HT-29 (cell line): ENCODE measurements at regions not wholly inside any gene's neighbourhood (a gene's known extent, or its start where the extent isn't known, plus 50 kb on each side); places are given as distances from the start of the nearest gene placed in this dataset.
"Not testable (repeated sequence)": the region's sequence is repeated elsewhere in the genome, so short reads cannot be mapped to it uniquely, and the experiment has no call there.

Experiments
- DNase-seq: peaks from one replicate; pipeline ENCODE4 v3.0.0-alpha.2; 2015; ENCODE audit warnings: low spot score

DNA sequence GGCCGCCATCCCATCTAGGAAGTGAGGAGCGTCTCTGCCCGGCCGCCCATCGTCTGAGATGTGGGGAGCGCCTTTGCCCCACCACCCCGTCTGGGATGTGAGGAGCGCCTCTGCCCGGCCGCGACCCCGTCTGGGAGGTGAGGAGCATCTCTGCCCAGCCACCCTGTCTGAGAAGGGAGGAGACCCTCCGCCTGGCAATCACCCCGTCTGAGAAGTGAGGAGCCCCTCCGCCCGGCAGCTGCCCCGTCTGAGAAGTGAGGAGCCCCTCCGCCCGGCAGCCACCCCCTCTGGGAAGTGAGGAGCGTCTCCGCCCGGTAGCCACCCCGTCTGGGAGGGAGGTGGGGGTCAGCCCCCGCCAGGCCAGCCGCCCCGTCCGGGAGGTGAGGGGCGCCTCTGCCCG, 194.2 kb upstream of the FBXL4 start:
- not testable (repeated sequence) for DNase-seq

DNA sequence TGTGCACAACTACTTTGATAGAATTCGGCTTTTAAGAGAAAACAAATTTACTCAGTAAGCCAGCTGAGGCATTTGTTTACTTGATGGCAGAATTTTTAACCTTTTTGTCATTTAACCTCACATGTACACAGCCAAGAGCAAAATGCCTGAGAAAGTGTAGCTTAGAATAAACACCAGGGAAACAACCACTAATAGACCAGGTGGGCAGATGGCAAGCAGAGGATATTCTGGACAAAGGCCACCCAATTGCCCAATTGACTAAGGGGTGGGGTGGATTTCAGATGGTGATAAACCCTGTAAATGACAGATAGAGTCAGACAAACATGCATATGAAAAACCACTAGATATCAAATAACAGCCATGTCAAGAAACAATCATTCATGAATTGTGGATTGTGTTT, 190.7 kb upstream of the FBXL4 start:
- no peak for DNase-seq

DNA sequence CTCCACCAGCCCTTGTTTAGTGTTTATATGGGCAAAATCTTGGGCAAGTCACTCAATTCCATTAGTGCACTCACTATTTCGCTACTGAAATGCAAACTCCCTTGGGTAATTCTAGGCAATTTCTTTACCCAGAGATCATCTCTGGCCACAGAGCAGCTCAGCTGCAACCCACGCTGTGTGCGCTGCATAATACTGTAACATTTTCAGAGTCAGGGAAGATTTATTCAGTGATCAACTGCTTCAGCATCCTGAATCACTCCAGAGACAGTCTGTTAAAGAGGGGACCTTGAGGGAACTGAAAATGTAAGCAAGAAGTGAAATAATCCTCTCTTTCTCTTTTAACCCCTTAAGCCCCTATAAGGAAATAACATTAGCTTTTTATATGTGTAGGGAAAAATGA, 189.6 kb upstream of the FBXL4 start:
- no peak for DNase-seq

DNA sequence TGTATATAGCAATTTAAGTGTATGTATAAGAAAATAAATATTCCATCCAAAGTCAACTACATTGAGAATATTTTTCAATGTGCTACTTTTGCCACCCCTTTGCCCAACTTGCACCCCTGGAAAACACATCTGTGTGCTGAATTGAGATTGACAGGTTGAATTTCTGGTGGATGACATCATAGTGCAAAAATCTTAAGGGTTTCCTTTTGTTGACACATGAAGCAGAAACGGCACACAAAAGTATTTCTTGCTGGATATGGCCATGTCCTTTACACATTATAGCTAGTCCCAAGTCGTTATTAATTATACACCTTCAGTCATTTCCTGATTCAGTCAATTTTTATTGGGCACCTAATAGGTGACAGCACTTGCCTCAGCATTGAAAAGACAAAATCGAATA, 188.7 kb upstream of the FBXL4 start:
- no peak for DNase-seq

DNA sequence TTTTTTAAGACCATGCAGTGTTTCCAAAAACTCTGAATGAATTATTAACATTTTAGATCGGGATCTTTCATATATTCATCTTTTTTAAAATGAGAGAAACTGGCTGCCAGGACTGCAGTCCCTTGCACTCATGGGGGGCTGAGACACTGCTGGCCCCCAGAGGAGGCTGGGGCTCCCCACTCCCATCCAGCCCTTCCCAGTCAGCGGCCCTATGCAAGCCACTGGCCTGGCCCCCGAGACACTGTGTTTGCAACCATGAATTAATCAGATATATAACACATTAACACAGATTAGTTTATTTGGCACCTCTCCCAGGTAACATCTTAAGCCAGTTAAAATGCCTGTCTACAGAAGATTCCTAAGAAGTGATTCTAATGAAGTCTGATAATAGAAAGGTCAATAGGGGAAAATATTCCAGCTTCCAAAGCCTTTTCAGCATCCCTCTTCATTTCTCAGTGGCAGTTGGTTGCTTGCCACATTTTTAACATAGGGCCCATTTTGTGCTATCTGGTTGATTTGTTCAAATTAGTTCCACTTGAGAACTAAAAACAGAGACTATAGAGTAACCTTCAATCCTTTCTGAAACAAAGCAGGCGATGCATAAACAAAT, 184.4 kb upstream of the FBXL4 start:
- DNase-seq: no peak

DNA sequence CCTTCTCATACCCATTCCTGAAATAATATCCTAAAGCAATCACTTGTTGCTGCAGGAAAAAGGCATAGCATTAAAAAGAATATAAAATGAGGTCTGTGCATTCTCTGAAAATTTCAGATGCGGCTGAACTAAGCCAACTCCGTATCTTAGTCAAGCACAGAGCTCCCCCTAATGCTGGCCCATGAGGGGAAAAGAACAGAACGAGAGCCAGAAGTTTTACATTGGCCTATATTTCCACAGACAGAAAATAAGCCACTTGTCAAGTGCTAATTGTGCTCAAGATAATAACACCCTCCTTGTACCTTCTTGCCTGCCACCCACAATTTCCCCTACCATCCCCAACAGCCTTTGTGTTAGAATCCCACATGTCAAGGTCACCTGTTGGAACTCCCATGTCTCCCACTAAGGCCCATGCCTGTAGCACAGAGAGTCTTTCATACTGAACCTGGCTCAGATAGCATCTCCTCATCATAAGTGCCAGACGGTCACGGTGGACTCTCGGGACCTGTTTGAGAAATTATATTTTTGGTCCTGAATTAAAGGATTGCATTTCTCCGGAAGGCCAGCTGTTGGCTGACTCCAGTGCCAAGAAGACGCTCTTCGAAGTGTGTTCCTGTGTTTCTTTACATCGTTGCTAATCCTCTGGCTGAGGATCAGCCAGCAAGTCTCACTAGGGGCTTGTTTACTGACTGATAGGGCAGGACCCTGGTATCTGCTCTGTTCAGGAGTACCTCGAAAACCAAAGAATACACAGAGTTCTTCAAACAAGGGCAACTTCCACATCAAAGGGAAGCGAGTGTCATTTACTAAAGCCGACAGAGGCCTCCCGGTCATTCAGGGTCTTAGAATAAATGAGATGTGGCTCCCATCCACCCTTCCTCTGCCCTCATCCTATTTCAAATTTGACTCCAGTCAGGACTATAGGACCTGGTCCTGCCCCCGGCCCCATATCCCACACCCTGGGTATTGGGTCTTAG, 183.4 kb upstream of the FBXL4 start:
- DNase-seq: no peak

DNA sequence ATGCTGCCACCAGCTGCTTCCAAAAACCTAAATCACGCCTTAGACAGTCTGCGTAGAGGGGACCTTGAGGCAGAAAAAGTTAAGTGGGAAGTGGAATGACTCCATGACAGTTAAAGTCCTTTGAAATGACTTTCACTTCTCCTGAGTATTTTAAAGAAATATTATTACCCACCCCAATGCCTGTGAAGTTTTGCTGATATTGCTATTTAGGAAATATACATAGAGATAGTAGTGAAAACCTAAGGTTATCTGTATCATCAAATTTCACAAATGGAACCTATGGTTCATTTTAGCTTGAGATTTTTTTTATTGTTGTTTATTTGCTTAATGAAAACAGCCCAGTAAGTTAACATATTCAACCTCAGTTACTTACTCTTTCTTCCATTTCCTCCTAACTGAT, 182.1 kb upstream of the FBXL4 start:
- DNase-seq: no peak

DNA sequence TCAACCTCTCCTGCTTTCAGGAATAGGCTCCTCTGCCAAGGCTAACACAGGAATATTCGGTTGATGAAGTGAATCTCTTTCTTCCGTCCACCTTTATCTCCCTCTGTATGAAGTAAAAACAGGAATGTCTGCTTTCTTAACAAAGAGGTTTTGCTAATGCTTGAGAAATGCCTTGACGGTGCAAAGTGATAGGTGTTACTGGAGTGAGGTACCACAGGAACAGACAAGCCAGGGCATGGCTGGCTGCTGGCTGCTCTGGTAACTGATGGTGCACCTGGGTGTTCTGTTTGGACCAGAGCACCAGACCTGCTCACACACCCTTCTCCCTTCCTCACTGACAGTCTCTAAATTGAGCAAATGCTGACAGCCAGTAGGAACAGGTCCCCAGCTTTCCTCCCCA, 174.0 kb upstream of the FBXL4 start:
- DNase-seq: no peak

DNA sequence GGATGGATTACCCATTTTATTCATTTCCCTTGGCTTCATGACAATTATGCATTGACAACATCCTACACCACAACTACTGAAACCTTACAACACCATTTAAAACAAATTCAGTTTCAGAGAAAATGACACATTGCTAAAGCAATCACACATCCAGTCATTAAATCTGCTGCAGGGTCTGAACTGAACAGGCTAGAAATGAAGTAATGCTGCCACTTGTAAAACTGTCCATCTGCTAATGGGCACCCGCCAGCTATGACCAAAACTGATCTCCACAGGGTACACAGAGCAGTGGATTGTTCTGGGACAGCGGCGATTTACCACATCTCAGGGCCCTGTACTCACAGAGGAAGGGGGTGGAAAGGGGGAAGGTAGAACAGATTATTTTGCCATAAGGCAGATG, 172.9 kb upstream of the FBXL4 start:
- no peak for DNase-seq

DNA sequence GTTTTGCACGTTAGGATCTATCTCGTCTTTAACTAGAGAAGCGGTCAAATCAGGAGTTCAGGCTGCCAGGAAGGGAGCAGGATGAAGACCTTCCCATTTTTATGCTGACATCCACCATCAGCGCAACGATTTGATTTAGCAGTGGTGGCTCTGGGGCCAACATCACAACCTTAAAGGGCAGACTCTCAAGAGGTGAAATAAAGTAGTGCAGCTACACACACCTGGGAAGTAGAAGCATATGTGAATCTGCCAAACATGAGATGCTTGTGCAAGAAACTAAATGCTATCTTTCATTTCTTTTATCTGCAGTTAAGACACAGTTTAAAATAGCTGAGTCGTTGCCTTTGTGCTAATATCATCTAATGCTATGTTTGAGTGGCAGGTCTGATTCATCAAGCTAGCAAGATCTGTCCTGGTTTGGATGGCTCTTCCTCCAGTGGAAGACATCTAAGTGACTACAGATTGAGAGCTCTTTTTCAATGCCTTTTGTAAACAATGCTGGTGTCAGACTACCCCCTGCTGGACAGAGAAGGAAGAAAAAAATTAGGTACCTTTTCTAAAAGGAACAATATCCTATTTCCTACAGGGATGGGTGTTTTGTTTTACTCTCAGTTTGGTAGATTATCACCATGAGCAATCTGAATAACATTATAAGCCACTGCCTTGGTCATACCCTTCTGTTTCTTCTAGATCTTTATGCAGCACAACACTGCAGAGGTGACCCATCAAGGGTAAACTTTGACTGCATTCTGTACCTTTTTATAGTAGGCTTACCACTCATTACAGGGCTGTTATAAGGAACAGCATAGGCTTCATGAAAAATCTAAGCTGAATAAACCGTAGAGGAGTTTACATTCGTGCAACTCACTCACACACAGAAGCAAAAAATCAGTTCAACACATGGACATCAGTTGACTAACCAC, 171.6 kb upstream of the FBXL4 start:
- peak; percentile 57 for DNase-seq

DNA sequence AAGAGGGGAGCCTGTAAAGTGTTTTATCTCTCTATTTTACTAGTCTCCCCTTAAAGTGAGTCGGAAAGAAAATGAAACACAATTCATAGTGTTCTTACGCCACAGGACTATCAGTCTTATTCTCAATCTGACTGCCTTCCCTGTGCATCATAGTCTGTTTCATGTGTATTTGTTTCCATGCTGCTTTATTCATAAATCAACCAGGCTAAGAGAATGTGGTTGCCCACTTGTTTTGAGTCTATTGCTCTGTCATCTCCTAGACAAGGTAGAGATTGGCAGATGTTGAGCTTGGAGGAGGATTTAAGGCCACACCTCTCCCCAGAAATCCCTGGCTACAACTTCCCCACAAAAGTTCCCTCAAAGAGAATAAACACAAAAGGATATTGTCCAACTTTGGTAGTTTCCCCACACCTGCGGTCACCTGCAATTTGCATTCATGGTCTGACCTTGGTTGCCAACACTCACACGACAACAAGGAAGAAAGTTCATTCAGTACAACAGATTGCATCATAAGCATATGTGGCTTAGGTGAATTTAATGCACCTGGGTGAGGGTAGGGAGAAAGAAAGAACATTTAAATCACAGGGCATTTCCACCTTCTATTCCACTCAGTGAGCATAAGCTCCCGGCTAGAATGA, 167.1 kb upstream of the FBXL4 start:
- DNase-seq: no peak

DNA sequence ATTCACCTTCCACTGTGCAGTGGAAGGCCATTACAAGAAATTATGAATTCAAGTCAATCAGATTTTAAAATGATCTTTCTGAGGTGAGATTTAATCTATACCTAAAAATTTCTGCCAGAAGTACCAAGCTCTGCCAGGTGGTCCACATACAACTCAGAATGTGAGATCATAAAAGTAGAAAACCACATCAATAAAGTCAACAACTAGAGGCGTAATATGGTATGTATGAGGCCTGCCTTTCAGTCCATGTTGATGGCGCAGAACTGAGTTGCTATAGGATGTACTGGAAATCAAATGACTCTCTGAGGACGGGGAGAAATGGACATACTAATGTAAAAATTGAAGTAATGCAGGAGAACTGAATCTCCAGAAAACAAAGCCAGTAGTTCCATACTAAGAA, 163.8 kb upstream of the FBXL4 start:
- DNase-seq: no peak

DNA sequence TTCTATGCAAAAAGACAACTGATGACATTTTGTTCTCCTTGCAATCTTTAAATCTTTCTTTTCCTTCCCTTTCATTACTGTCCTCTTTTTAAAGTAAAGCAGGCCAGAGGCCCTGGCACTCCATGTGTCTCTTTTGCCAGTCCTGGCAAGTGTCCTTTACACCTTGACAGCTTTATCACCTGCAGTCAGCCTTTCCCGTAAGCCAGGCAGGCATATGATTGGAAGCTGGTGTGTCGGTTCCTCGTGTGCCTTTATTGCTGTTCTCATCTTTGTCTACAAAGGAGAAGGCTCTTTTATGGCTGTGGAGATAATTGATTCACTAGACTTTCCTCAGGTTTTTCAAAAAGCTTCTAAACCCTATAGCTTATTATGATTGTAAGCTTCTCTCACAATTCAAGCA, 162.3 kb upstream of the FBXL4 start:
- DNase-seq: no peak

DNA sequence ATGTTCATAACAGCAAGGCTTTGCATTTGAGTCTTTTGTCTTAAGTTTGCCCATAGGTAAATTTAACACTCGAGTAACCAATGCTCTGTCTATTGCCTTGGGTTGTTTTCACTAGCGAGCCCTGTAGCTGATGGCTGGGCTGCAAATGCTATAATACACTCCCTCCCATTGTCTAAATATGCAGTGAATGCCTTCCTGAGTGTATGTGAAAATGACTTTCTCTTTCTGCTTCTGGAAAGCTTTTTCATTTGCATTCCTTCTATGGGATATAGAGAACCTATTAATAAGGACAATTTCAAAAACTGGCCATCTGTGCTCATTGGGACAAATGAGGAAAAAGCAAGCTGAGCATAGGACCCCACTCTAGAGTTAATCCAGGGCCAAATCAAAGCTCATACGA, 156.5 kb upstream of the FBXL4 start:
- no peak for DNase-seq

DNA sequence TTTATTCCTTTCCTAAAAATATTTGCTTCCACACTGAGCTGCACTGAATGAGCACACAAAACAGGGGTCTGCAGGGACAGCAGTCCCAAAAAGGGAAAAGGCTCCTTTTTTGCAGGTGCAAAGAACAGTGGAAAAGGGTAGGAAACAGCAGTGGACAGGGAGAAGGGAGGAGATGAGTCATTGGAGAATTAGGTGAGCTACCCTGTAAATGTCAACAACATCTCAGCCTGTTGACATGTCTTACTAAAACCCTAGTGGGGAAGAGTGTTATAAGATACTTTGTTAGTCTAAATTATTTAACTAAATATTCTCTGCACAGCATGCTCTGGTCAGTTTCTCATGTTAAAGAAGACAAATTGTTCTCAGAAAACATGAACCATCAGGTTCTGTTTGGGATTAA, 151.5 kb upstream of the FBXL4 start:
- DNase-seq: no peak

DNA sequence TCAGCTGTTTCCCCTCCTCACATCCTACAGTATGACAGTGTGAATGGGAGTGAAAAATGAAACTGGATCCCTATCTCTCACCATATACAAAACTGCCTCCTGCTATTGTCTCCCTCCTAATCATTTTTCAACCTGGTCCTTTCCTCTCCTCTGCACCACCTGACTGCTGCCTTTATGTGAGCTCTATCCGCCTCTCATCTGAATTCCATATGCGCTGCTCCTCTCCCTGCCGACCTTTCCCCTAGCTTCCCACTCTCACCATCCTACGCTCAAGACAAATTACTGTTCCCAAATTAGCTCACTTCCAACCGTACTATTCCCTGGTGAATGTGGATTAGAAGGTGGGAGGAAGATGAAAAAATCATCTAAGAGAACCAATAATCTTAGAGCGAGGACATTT, 148.4 kb upstream of the FBXL4 start:
- no peak for DNase-seq

DNA sequence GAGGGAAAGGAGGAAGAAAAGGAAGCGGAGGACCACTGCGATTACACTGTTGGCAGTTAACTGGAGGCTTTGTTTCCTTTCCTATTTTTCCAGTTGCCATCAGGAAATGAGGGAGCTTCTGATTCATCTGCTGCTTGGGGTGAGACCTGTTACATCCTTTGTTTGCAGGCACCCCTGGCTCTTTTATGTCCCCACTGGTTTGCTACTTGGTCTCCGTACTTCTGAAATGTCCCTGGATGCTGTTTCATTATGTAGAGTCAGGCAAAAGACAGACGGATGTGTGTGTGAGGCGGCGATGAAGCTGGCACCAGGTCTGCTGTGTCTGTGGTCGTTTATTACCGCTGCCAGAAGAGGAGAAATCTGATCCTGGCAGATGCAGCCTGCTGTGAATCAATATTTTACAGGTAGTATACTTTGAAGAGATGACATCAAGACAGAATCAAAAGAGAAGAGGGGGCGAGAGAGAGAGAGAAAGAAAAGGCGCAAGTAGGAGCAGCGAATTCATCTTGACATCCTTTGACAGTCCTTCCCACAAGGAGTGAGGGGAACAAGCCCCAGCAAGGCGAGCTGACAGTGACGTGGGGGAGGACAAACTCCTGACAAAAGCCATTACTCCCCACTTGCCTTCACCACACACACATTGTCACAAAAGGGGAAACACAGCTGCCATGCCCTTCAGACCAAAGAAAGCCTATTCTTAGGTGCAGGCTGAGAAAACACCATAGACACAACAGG, 145.9 kb upstream of the FBXL4 start:
- DNase-seq: no peak

DNA sequence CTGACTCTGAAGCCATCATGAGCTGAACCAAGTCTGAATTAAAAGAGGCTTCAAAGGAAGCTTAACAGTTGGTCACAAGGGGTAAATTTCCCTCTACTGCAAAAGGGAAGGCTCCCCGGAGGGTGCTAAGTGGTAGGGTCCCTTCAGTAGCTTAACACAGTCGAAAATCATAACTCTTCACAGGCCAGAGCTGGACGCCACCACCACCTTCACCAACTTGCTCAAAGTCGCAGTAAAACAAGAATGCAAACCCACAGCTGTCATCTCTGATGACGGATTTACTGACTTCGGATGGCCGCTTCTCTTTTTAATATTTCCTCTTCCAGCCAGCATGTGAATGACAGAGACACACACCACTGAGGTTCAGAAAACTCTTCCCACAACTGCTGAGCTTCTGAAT, 144.7 kb upstream of the FBXL4 start:
- DNase-seq: no peak

DNA sequence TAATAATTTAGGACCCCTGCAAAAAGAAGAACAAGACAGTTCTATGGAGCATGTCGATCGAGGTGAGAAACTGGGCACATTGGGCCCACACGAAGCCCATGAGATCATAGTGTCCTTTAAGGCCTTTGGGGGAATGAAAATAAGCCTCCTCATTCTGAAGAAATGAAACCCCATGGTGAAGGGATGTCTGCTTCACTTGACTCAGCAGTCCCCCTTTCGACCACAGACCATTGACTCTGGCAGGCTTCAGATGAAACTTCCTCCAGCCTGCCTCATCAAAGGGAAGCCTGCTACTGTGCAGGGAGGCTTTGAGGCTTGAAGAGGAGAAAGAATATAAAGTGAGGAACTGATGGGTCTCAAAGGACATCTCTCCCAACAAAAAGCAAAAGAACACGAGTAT, 144.2 kb upstream of the FBXL4 start:
- no peak for DNase-seq

DNA sequence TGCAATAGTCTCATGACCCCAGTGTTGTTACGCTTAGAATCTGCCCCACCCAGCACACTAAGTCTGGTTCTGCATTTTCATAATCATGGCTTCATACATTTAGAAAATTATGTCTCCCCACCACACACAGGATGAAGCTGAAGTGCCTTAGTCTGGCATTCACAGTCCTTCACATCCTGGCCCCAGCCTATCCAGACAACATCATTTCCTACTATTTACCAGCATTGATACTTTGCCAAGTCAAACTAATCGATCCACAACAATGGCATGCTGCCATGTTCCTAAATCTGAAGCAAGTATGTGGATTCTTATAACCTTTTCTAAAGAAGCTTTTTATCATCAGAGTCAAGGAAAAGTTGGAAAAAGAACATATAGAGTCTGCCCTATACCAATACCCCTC, 132.4 kb upstream of the FBXL4 start:
- no peak for DNase-seq

DNA sequence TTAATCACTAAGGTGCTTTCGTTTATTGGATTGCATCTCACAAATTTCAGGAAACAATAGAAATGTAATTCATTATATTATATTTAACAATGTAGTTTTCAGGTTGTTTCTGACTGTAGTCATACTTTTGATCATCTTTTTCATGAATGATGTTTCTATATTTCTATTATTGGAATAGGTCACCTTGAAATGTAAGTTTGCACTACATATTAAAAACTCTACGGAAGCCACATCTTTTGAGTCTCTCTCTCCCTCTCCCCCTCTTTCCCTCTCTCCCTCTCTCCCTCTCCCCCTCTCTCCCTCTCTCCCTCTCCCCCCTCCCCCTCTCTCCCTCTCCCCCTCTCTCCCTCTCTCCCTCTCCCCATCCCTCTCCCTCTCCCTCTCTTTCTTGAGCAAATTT, 131.3 kb upstream of the FBXL4 start:
- DNase-seq: no peak
